ENCODE measurements at regions not wholly inside any gene's neighbourhood (a gene's known extent, or its start where the extent isn't known, plus 50 kb on each side); places are given as distances from the start of the nearest gene placed in this dataset.
"Not testable (repeated sequence)": the region's sequence is repeated elsewhere in the genome, so short reads cannot be mapped to it uniquely, and the experiment has no call there.

GRCh38 chr2:215889240-215889969 lies 123.9 kb downstream of the MREG start:
- not testable (repeated sequence) for H3K27me3 ChIP-seq (ENCODE audit: control insufficient read depth in 1 of 2, insufficient read depth in 2 of 2, low read length in 2 of 2); H3K36me3 ChIP-seq (ENCODE audit: control insufficient read depth in 2 of 2, insufficient read depth in 2 of 2, low read length in 2 of 2); H3K9me3 ChIP-seq (ENCODE audit: control insufficient read depth in 2 of 2, low read length in 2 of 2); H3K4me3 ChIP-seq (ENCODE audit: low read length in 2 of 2); H3K27ac ChIP-seq (ENCODE audit: low read length); H3K4me1 ChIP-seq (ENCODE audit: control insufficient read depth, insufficient read depth, low read length); H3K9ac ChIP-seq (ENCODE audit: low read length in 2 of 2)

- H3K9me3 ChIP-seq (ENCODE audit: control insufficient read depth in 2 of 2, low read length in 2 of 2): no peaks in the 10 kb centered on the region
- no peaks in the 10 kb centered on the region for H3K36me3 ChIP-seq (ENCODE audit: control insufficient read depth in 2 of 2, insufficient read depth in 2 of 2, low read length in 2 of 2)
- no peak overlapping the region for H3K27ac ChIP-seq (ENCODE audit: low read length)
- no peak overlapping the region for H3K4me3 ChIP-seq (ENCODE audit: low read length in 2 of 2)
- no peak overlapping the region for H3K9ac ChIP-seq (ENCODE audit: low read length in 2 of 2)
- H3K4me1 ChIP-seq (ENCODE audit: control insufficient read depth, insufficient read depth, low read length): peaks cover 8% of the 10 kb centered on the region
- no peaks in the 10 kb centered on the region for H3K27me3 ChIP-seq (ENCODE audit: control insufficient read depth in 1 of 2, insufficient read depth in 2 of 2, low read length in 2 of 2)
These were observed 124.7 kb downstream of the MREG start for GRCh38 chr2:215888680-215889079.

- Histone ChIP-seq H3K27me3 (ENCODE audit: control insufficient read depth in 1 of 2, insufficient read depth in 2 of 2, low read length in 2 of 2) (no peaks in the 10 kb centered on the region), H3K4me3 (ENCODE audit: low read length in 2 of 2) (no peak overlapping the region), H3K36me3 (ENCODE audit: control insufficient read depth in 2 of 2, insufficient read depth in 2 of 2, low read length in 2 of 2) (no peaks in the 10 kb centered on the region), H3K9me3 (ENCODE audit: control insufficient read depth in 2 of 2, low read length in 2 of 2) (no peaks in the 10 kb centered on the region), H3K27ac (ENCODE audit: low read length) (no peak overlapping the region), H3K9ac (ENCODE audit: low read length in 2 of 2) (no peak overlapping the region), H3K4me1 (ENCODE audit: control insufficient read depth, insufficient read depth, low read length) (peaks cover 8% of the 10 kb centered on the region)
These were observed 126.0 kb downstream of the MREG start for GRCh38 chr2:215887303-215887702.

- no peaks in the 10 kb centered on the region for H3K27me3 ChIP-seq (ENCODE audit: control insufficient read depth in 1 of 2, insufficient read depth in 2 of 2, low read length in 2 of 2)
- H3K36me3 ChIP-seq (ENCODE audit: control insufficient read depth in 2 of 2, insufficient read depth in 2 of 2, low read length in 2 of 2): no peaks in the 10 kb centered on the region
- no peak overlapping the region for H3K4me3 ChIP-seq (ENCODE audit: low read length in 2 of 2)
- H3K4me1 ChIP-seq (ENCODE audit: control insufficient read depth, insufficient read depth, low read length): peaks cover 8% of the 10 kb centered on the region
- no peaks in the 10 kb centered on the region for H3K9me3 ChIP-seq (ENCODE audit: control insufficient read depth in 2 of 2, low read length in 2 of 2)
- H3K9ac ChIP-seq (ENCODE audit: low read length in 2 of 2): no peak overlapping the region
- H3K27ac ChIP-seq (ENCODE audit: low read length): no peak overlapping the region
These were observed 127.3 kb downstream of the MREG start for GRCh38 chr2:215886022-215886421.

GRCh38 chr2:215885536-215885935 lies 127.8 kb downstream of the MREG start:
- Histone ChIP-seq H3K9ac (ENCODE audit: low read length in 2 of 2) (no peak overlapping the region), H3K27ac (ENCODE audit: low read length) (no peak overlapping the region), H3K36me3 (ENCODE audit: control insufficient read depth in 2 of 2, insufficient read depth in 2 of 2, low read length in 2 of 2) (no peaks in the 10 kb centered on the region), H3K9me3 (ENCODE audit: control insufficient read depth in 2 of 2, low read length in 2 of 2) (no peaks in the 10 kb centered on the region), H3K4me1 (ENCODE audit: control insufficient read depth, insufficient read depth, low read length) (peaks cover 8% of the 10 kb centered on the region), H3K4me3 (ENCODE audit: low read length in 2 of 2) (no peak overlapping the region), H3K27me3 (ENCODE audit: control insufficient read depth in 1 of 2, insufficient read depth in 2 of 2, low read length in 2 of 2) (no peaks in the 10 kb centered on the region)

- Histone ChIP-seq H3K36me3 (ENCODE audit: control insufficient read depth in 2 of 2, insufficient read depth in 2 of 2, low read length in 2 of 2) (no peaks in the 10 kb centered on the region), H3K9me3 (ENCODE audit: control insufficient read depth in 2 of 2, low read length in 2 of 2) (no peaks in the 10 kb centered on the region), H3K27ac (ENCODE audit: low read length) (no peak overlapping the region), H3K4me3 (ENCODE audit: low read length in 2 of 2) (no peak overlapping the region), H3K9ac (ENCODE audit: low read length in 2 of 2) (no peak overlapping the region), H3K4me1 (ENCODE audit: control insufficient read depth, insufficient read depth, low read length) (peaks cover 8% of the 10 kb centered on the region), H3K27me3 (ENCODE audit: control insufficient read depth in 1 of 2, insufficient read depth in 2 of 2, low read length in 2 of 2) (no peaks in the 10 kb centered on the region)
These were observed 128.8 kb downstream of the MREG start for GRCh38 chr2:215884451-215885087.

- no peaks in the 10 kb centered on the region for H3K36me3 ChIP-seq (ENCODE audit: control insufficient read depth in 2 of 2, insufficient read depth in 2 of 2, low read length in 2 of 2)
- no peaks in the 10 kb centered on the region for H3K27me3 ChIP-seq (ENCODE audit: control insufficient read depth in 1 of 2, insufficient read depth in 2 of 2, low read length in 2 of 2)
- peaks cover 8% of the 10 kb centered on the region for H3K4me1 ChIP-seq (ENCODE audit: control insufficient read depth, insufficient read depth, low read length)
- no peak overlapping the region for H3K9ac ChIP-seq (ENCODE audit: low read length in 2 of 2)
- no peaks in the 10 kb centered on the region for H3K9me3 ChIP-seq (ENCODE audit: control insufficient read depth in 2 of 2, low read length in 2 of 2)
- H3K4me3 ChIP-seq (ENCODE audit: low read length in 2 of 2): no peak overlapping the region
- peak overlapping the region; percentile 2 for H3K27ac ChIP-seq (ENCODE audit: low read length)
These were observed 129.6 kb downstream of the MREG start for GRCh38 chr2:215883799-215884198.

- H3K9ac ChIP-seq (ENCODE audit: low read length in 2 of 2): no peak overlapping the region
- no peak overlapping the region for H3K4me3 ChIP-seq (ENCODE audit: low read length in 2 of 2)
- H3K27me3 ChIP-seq (ENCODE audit: control insufficient read depth in 1 of 2, insufficient read depth in 2 of 2, low read length in 2 of 2): no peaks in the 10 kb centered on the region
- no peak overlapping the region for H3K27ac ChIP-seq (ENCODE audit: low read length)
- H3K36me3 ChIP-seq (ENCODE audit: control insufficient read depth in 2 of 2, insufficient read depth in 2 of 2, low read length in 2 of 2): no peaks in the 10 kb centered on the region
- no peaks in the 10 kb centered on the region for H3K9me3 ChIP-seq (ENCODE audit: control insufficient read depth in 2 of 2, low read length in 2 of 2)
- H3K4me1 ChIP-seq (ENCODE audit: control insufficient read depth, insufficient read depth, low read length): peaks cover 8% of the 10 kb centered on the region
These were observed 130.7 kb downstream of the MREG start for GRCh38 chr2:215882689-215883088.

- Histone ChIP-seq H3K27ac (ENCODE audit: low read length) (no peak overlapping the region), H3K36me3 (ENCODE audit: control insufficient read depth in 2 of 2, insufficient read depth in 2 of 2, low read length in 2 of 2) (no peaks in the 10 kb centered on the region), H3K4me3 (ENCODE audit: low read length in 2 of 2) (no peak overlapping the region), H3K9me3 (ENCODE audit: control insufficient read depth in 2 of 2, low read length in 2 of 2) (peaks cover 0 to 5% of the 10 kb centered on the region in 2 donors), H3K27me3 (ENCODE audit: control insufficient read depth in 1 of 2, insufficient read depth in 2 of 2, low read length in 2 of 2) (no peaks in the 10 kb centered on the region), H3K9ac (ENCODE audit: low read length in 2 of 2) (no peak overlapping the region), H3K4me1 (ENCODE audit: control insufficient read depth, insufficient read depth, low read length) (peaks cover 8% of the 10 kb centered on the region)
These were observed 131.8 kb downstream of the MREG start for GRCh38 chr2:215881582-215881981.

GRCh38 chr2:215880970-215881369 lies 132.4 kb downstream of the MREG start:
- no peak overlapping the region for H3K27ac ChIP-seq (ENCODE audit: low read length)
- H3K27me3 ChIP-seq (ENCODE audit: control insufficient read depth in 1 of 2, insufficient read depth in 2 of 2, low read length in 2 of 2): no peaks in the 10 kb centered on the region
- no peak overlapping the region for H3K4me3 ChIP-seq (ENCODE audit: low read length in 2 of 2)
- H3K9ac ChIP-seq (ENCODE audit: low read length in 2 of 2): no peak overlapping the region
- H3K36me3 ChIP-seq (ENCODE audit: control insufficient read depth in 2 of 2, insufficient read depth in 2 of 2, low read length in 2 of 2): no peaks in the 10 kb centered on the region
- H3K4me1 ChIP-seq (ENCODE audit: control insufficient read depth, insufficient read depth, low read length): peaks cover 8% of the 10 kb centered on the region
- peaks cover 0 to 5% of the 10 kb centered on the region in 2 donors for H3K9me3 ChIP-seq (ENCODE audit: control insufficient read depth in 2 of 2, low read length in 2 of 2)
